ENCODE measurements at regions not wholly inside any gene's neighbourhood (a gene's known extent, or its start where the extent isn't known, plus 50 kb on each side); places are given as distances from the start of the nearest gene placed in this dataset.

GRCh38 chr4:54556587-54556986, 101.2 kb upstream of the KIT start:
- TF ChIP-seq CTCF (IDR thresholded peaks at IDR 0.05) (no peak), POLR2A (IDR thresholded peaks at IDR 0.05) (no peak)

All from transverse colon (tissue), 3 donors.